EL (cell line): ENCODE measurements at regions not wholly inside any gene's neighbourhood (a gene's known extent, or its start where the extent isn't known, plus 50 kb on each side); places are given as distances from the start of the nearest gene placed in this dataset.
A peak's percentile ranks its signal among the peaks of the same experiment; 100 is the strongest.
"Not testable (repeated sequence)": the region's sequence is repeated elsewhere in the genome, so short reads cannot be mapped to it uniquely, and the experiment has no call there.

Experiments used
- DNase-seq: peaks from one replicate; pipeline ENCODE4 v3.0.0-alpha.2; 2016

GRCh38 chr3:178203165-178203564 lies 333.1 kb upstream of the KCNMB2 start:
- no peak for DNase-seq

- no peak for DNase-seq
These were observed 332.6 kb upstream of the KCNMB2 start for GRCh38 chr3:178203650-178204049.

GRCh38 chr3:178205740-178206139 lies 330.5 kb upstream of the KCNMB2 start:
- peak; percentile 30 for DNase-seq

GRCh38 chr3:178206521-178206920 lies 329.7 kb upstream of the KCNMB2 start:
- no peak for DNase-seq

GRCh38 chr3:178207161-178207560 lies 329.1 kb upstream of the KCNMB2 start:
- DNase-seq = not testable (repeated sequence)

- DNase-seq = not testable (repeated sequence)
These were observed 328.6 kb upstream of the KCNMB2 start for GRCh38 chr3:178207627-178208026.

- DNase-seq = not testable (repeated sequence)
These were observed 327.1 kb upstream of the KCNMB2 start for GRCh38 chr3:178209116-178209515.

- DNase-seq = not testable (repeated sequence)
These were observed 326.6 kb upstream of the KCNMB2 start for GRCh38 chr3:178209618-178210017.

- peak; percentile 50 for DNase-seq
These were observed 325.1 kb upstream of the KCNMB2 start for GRCh38 chr3:178211086-178211485.

GRCh38 chr3:178217479-178217878 lies 318.8 kb upstream of the KCNMB2 start:
- DNase-seq = no peak

GRCh38 chr3:178218231-178218630 lies 318.0 kb upstream of the KCNMB2 start:
- no peak for DNase-seq

- DNase-seq = not testable (repeated sequence)
These were observed 316.6 kb upstream of the KCNMB2 start for GRCh38 chr3:178219661-178220060.

GRCh38 chr3:178223876-178224275 lies 312.4 kb upstream of the KCNMB2 start:
- no peak for DNase-seq

- no peak for DNase-seq
These were observed 310.1 kb upstream of the KCNMB2 start for GRCh38 chr3:178226094-178226493.

GRCh38 chr3:178231645-178232044 lies 304.6 kb upstream of the KCNMB2 start:
- no peak for DNase-seq

GRCh38 chr3:178233371-178234071 lies 302.7 kb upstream of the KCNMB2 start:
- no peak for DNase-seq

GRCh38 chr3:178236555-178237277 lies 299.5 kb upstream of the KCNMB2 start:
- peak; percentile 66 for DNase-seq

- peak; percentile 3 for DNase-seq
These were observed 298.1 kb upstream of the KCNMB2 start for GRCh38 chr3:178238179-178238578.

- peak; percentile 27 for DNase-seq
These were observed 291.2 kb upstream of the KCNMB2 start for GRCh38 chr3:178244733-178245709.

GRCh38 chr3:178246004-178246403 lies 290.2 kb upstream of the KCNMB2 start:
- DNase-seq = no peak

GRCh38 chr3:178255315-178255714 lies 280.9 kb upstream of the KCNMB2 start:
- peak; percentile 50 for DNase-seq

- DNase-seq = no peak
These were observed 278.7 kb upstream of the KCNMB2 start for GRCh38 chr3:178257491-178257890.

- no peak for DNase-seq
These were observed 278.1 kb upstream of the KCNMB2 start for GRCh38 chr3:178258121-178258520.
